ENCODE measurements at regions not wholly inside any gene's neighbourhood (a gene's known extent, or its start where the extent isn't known, plus 50 kb on each side); places are given as distances from the start of the nearest gene placed in this dataset.

DNA sequence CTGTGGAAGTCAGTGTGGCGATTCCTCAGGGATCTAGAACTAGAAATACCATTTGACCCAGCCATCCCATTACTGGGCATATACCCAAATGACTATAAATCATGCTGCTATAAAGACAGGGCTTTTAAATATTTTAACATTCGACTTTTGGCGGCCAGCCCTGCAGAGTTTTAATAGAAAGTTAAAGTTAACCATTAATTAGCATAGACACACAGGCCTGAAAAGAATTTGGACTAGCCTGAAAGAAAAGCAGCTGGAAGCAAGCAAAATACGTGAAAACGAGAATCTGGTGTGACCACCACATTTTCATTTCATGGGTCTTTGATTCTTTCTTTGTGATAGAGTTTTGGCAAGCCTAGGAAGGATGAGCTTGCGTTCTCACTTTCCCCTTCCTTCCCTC, 184.0 kb downstream of the SCG2 start:
- in situ Hi-C loops (cut with HindIII; ENCODE audit: low pct_ligation_motif_present, low pct_unique_long_range_greater_than_20kb, low sequenced_read_pairs): no loop called here
- no peak for DNase-seq

DNA sequence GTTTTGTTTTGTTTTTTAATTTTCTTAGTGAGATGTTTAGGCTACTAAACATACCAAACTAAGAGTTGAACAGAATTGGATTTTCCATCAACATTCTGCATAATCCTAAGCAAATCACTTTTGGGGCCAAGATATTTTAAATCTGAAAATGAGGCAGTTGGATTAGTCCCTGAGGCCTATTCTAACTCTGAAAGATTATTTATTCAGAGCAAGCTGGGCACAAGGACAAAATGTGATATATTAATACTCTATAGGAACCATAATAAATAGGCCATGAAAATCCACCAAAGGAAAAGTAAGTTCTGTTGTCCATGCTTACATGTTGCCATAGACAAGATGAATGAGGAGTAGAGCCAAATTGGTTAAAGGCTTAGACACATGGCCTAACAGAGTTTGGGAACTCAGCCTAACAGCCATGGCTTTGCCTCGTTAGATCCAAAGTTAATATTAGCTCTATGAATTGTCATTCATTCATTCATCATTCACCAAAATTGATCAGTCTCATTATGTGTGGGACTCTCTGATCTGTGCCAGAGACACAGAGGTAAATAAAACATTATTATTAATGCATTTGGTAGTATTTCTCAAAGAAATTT, 183.5 kb downstream of the SCG2 start:
- in situ Hi-C loops (cut with HindIII; ENCODE audit: low pct_ligation_motif_present, low pct_unique_long_range_greater_than_20kb, low sequenced_read_pairs): no loop called here
- DNase-seq: no peak

DNA sequence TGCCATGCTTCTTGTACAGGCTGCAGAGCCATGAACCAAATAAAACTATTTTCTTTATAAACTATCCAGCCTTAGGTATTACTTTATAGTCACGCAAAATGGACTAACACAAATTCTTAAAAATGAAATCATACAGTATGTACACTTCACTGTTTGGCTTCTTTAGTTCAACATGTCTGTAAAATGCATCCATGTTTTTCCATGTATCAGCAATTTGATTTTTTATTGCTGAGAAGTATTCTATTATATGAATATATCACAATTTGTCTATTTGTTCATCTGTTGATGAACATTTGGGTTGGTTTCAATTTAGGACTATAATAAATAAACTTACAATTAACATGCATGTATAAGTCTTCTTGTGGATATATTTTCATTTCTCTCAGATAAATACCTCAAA, 182.1 kb downstream of the SCG2 start:
- no peak for DNase-seq
- in situ Hi-C loops (cut with HindIII; ENCODE audit: low pct_ligation_motif_present, low pct_unique_long_range_greater_than_20kb, low sequenced_read_pairs): no loop called here

DNA sequence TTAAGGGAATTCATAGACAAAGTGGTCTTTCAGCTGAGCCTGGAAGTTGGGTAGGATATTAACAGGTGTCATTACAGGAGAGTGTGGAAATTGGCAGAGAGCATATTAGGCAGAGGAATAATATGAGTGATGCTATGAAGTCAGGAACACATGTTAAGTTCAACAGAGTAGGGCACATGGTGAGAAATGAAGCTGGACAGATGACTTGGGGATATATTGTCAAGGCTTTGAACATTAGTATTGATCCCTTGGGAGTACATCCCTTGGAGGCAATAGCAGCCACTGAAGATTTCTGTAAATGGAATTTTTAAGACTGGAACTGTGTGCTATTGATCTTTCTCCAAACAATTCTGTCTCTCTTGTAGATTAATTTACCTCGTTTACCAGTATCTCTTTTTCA, 170.7 kb downstream of the SCG2 start:
- DNase-seq: no peak
- in situ Hi-C loops (cut with HindIII; ENCODE audit: low pct_ligation_motif_present, low pct_unique_long_range_greater_than_20kb, low sequenced_read_pairs): no loop called here

DNA sequence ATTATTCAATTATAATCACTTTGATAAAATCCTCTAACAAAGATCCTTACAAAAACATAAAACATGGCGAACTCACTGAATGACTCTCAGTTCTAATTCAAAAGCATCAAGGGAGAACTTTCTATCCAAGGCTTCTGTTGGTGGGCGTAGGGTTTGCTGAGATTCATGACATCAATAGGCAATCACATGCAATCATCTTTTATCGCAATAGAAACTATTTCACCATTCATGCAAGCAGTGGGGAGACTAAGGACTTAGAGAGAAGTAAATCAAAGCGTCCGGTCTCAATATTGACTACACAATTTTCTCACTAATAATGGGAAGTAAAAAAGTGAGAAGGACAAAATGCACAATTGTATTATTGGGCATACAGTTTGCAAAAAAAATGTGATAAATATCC, 168.7 kb downstream of the SCG2 start:
- DNase-seq: no peak
- in situ Hi-C loops (cut with HindIII; ENCODE audit: low pct_ligation_motif_present, low pct_unique_long_range_greater_than_20kb, low sequenced_read_pairs): no loop called here

DNA sequence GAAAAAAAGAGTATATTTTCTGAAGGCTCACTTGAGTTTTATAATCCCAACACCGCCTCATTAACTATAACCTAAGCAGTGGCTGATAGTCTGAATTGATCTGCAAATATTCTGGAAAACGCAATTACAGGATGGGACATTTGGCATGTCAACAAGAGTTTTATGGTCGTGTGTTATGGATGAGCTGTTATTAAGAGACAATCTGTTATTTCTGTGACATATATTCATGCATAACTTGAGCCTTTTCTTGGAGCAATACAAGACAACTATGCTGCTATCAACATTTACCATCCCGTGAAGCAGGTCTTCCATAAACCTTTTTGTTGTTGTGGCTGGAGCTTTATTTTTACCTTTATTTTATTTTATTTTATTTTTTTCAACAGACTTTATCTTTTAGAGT, 164.4 kb downstream of the SCG2 start:
- in situ Hi-C loops (cut with HindIII; ENCODE audit: low pct_ligation_motif_present, low pct_unique_long_range_greater_than_20kb, low sequenced_read_pairs): no loop called here
- no peak for DNase-seq

DNA sequence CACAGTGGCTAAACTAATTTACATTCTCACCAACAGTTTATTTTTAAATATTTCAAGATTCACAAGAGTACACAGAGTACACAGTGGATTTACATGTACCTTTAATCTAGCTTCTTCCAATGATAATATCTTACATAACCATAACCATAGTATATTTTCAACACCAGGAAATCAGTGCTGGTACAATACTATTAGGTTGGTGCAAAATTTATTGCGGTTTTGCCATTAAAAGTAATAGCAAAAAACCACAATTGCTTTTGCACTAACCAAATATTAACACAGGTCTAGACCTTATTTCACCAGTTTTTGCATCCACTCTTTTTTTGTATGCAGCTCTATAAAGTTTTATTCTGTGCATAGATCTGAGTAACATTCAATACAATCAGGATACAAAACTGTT, 163.0 kb downstream of the SCG2 start:
- no peak for DNase-seq
- in situ Hi-C loops (cut with HindIII; ENCODE audit: low pct_ligation_motif_present, low pct_unique_long_range_greater_than_20kb, low sequenced_read_pairs): no loop called here

DNA sequence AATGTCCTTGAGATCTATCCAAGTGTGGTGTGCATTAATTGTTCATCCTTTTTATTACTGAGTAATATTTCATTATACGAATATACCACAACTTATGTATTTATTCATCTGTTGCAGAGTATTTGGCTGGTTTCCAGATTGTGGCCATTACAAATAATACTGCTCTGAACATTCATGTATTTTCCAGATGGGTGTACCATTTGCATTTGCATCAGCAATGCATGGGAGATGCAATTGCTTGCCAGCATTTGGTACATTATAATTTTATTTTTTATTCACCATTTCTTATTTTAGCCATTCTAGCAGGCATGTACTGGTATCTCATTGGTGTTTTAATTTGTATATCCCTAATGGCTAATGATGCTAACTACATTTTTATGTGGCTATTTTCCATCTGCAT, 162.4 kb downstream of the SCG2 start:
- in situ Hi-C loops (cut with HindIII; ENCODE audit: low pct_ligation_motif_present, low pct_unique_long_range_greater_than_20kb, low sequenced_read_pairs): no loop called here
- DNase-seq: no peak

DNA sequence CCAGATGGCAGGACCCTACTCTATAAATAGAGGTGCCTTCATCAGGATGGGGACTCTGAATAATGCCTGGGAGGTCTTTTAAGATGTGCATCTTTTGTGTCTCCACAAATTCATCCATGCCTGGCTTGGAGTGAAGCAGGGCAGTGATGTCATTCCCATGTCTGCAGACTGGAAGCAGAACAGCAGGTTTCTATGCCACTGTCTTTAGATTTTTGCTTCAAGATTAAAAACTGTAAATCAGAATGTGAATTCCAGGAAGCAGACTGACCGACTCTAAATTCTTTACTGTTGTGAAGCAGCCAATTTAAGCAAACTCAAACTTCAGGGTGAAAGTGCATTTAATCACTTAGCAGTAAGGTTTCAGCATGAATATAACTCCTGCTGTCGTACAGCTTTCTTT, 159.3 kb downstream of the SCG2 start:
- in situ Hi-C loops (cut with HindIII; ENCODE audit: low pct_ligation_motif_present, low pct_unique_long_range_greater_than_20kb, low sequenced_read_pairs): no loop called here
- no peak for DNase-seq

DNA sequence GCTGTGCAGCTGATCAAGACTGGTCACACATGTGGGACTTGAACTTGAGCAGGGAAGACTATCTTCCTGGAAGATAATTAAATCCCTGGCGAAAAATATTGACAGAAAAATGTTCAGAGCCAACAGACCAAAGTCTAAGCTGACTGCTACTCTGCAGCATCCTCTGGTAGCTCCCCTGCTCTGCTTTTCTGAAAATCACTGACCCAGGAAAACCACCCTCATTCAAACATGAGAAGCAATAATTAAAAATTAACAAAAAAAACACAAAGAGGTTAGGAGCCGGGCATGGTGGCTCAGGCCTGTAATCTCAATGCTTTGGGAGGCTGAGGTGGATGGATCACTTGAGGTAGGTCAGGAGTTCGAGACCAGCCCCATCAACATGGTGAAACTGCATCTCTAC, 151.9 kb downstream of the SCG2 start:
- in situ Hi-C loops (cut with HindIII; ENCODE audit: low pct_ligation_motif_present, low pct_unique_long_range_greater_than_20kb, low sequenced_read_pairs): no loop called here
- DNase-seq: no peak

DNA sequence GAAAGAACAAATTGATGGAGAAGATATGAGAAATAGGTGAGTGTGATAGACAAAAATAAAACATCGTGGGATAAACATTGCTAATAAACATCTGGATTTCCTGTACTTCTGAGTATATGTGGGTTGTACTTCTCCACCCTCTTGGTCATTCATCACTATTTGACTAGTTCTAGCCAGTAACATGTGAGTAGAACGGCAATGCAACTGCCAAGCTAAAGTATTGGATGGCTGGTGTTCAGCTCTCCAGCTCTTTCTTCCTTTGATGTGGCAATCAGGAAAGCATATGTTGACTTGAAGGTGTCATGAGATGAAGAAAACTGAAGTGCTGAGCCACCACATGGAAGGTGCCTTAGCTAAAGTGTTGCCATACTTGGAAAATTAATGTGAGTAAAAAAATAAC, 144.9 kb downstream of the SCG2 start:
- no peak for DNase-seq
- in situ Hi-C loops (cut with HindIII; ENCODE audit: low pct_ligation_motif_present, low pct_unique_long_range_greater_than_20kb, low sequenced_read_pairs): no loop called here

DNA sequence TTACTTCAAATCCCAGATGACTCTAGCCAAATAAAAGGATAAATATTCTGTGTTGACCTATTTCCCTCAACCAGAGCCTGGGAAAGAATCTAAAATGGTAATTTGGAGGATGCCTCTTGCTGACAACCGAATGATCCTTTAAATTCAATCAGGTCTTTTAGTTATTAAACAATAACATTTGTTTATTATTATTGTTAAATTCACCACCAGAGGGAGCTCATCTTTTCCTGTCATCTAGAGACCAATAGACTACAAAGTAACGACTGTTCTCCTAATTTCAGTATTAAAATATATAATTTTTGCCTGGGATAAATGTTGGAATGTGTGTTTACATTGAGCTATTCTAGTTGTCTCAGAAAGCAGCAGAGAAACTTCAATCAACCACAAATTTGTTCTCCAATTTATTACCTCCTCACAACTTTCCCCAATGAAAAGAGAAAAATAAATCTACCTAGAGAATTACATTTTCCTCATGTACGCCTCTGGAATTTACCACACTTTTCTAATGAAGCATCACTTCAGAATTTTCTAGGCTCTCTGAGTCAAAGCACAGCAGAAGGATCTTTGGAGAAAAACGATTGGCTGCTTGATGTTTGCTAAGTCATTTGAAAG, 142.7 kb downstream of the SCG2 start:
- DNase-seq: peak; percentile 49
- in situ Hi-C loops (cut with HindIII; ENCODE audit: low pct_ligation_motif_present, low pct_unique_long_range_greater_than_20kb, low sequenced_read_pairs): no loop called here

DNA sequence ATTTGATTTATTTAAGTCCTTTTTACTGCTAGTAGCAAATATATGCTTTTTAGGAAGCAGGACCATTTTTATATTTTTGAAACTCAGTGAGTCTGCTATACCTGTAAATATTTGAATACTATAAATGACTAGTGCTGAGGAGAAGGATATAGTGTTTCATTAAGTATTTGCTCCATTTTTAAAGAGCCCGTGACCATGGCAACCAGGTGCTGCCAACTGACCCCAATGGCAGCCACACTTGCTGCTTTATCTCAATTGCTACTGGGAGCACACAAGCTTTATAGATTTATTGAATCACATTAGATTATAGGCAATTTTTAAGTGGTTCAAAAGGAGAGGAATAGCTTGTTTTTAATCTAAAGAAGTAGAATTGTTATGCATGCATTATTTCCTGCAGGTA, 142.0 kb downstream of the SCG2 start:
- DNase-seq: no peak

DNA sequence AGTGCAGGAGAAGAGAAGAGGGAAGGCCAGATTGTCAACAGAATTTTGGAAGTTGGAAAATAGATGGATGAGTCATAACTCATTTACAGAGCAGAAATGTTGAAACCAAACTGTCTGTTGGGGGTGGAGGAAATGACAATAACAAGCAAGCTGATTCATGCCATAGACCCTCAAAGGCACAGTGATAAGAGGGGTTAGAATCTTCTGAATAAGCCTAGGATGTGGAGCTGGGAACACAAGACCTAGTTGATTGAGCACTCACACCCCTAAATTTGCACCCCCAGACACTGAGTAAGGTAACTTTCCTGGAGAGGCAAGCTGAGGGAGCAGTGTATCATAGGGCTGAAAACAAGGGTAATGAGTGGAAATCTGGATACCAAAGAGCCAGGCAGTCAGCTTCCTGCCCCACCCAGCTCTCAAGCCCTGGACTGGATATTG, 141.4 kb downstream of the SCG2 start:
- in situ Hi-C loops (cut with HindIII; ENCODE audit: low pct_ligation_motif_present, low pct_unique_long_range_greater_than_20kb, low sequenced_read_pairs): no loop called here
- no peak for DNase-seq

More for the DNA sequence above, 142.0 kb downstream of the SCG2 start:
- in situ Hi-C loops (cut with HindIII; ENCODE audit: low pct_ligation_motif_present, low pct_unique_long_range_greater_than_20kb, low sequenced_read_pairs): no loop called here

DNA sequence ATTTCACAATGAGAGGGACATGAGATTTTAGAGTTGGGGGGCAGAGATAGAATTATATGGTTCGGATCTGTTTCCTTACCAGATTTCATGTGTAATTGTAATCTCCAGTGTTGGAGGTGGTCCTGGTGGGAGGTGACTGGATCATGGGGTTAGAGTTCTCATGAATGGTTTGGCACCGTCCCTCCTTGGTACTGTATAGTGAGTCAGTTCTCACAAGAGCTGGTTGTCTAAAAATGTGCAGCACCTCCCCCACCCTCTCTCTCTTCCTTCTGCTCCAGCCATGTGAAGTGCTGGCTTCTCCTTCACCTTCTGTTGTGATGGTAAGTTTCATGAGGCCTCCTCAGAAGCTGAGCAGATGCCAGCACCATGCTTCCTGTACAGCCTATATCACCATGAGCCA, 138.1 kb downstream of the SCG2 start:
- no peak for DNase-seq
- in situ Hi-C loops (cut with HindIII; ENCODE audit: low pct_ligation_motif_present, low pct_unique_long_range_greater_than_20kb, low sequenced_read_pairs): no loop called here

DNA sequence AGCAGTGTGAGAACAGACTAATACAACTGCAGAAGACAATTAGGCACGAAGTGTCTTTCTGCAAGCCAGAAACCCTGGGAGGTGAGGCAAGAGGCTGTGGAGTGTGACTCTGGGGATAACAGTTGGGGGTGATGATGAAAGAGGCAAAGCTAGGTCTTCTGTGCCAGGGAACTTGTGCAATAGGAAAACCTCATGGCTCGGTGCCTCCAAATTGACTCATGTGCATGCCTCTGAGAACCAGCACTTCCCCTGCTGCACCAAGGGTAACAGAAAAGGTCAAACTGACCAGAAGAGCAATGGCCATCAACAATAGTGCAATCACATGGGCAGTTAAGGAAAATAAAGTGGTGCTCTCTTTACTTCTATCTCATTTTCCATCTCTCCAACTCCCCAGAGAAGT, 136.4 kb downstream of the SCG2 start:
- in situ Hi-C loops (cut with HindIII; ENCODE audit: low pct_ligation_motif_present, low pct_unique_long_range_greater_than_20kb, low sequenced_read_pairs): no loop called here
- peak; percentile 97 for DNase-seq

DNA sequence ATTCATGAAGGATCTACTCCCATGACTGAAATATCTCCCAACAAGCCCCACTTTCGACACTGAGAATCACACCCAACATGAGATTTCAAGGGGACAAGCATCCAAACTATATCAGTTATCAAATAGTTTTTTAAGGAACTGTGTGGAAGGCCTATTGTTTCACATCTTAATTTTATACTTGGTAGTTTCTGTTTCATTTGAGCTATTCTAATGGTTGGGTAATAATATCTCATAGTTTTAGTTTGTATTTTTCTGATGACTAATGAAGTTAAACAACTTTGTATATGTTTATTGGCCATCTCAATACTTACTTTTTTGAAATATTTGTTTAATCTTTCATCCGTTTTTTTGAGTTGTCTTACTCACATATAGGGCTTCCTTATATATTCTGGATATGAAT, 135.0 kb downstream of the SCG2 start:
- DNase-seq: no peak
- in situ Hi-C loops (cut with HindIII; ENCODE audit: low pct_ligation_motif_present, low pct_unique_long_range_greater_than_20kb, low sequenced_read_pairs): no loop called here

DNA sequence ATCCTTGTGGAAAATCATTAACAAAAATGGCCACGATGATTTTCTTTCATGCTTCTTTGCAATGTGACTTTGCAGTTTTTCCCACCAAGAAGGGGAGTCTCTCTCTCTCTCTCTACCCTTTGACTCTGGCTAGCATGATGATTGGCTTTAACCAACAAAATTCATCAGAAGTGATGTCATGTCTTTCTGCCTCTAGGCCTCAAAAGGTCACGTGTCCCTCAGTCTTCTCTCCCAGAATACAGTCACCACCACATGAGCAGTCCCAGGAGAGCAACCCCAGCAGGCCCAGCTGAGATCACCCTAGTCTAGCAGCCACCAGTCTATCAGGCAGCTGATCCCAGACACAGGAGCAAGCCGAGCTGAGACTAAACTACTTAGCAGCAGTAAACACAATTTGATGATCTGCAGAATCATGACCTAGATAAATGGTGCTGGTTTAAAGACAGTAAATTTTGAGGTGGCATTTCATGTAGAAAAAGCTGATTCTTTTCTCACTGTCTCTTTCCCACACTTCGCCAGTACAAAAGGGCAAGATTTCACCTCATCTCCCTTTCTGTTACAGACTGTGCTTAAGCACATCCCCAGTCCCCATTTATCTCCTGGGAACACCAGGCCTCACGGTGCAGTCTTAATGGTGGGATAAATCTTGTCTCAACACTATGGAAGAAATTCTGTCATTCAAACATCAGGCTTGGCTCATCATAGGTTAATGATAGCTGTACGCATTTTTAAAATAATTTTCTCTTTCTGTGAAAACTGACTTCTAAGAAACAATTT, 132.7 kb downstream of the SCG2 start:
- peak; percentile 42 for DNase-seq
- in situ Hi-C loops (cut with HindIII; ENCODE audit: low pct_ligation_motif_present, low pct_unique_long_range_greater_than_20kb, low sequenced_read_pairs): no loop called here

DNA sequence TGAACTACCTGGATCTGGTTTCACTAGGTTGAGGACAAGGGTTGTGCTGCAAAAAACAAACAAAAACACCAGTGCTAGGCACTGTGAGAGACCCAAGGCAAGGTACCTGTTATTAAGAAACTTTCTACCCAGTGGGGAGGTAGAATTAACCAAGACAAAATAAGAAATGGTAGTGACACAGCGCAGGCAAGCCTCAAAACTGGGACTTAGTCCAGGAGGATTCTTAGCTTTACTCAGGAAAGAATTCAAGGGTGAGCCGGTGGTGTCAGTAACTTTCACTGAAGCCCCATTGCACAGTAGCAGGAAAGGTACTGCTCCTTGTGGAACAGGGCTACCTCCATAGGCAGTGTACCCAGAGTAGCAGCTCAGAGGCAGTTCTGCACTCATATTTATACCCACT, 131.6 kb downstream of the SCG2 start:
- DNase-seq: no peak
- in situ Hi-C loops (cut with HindIII; ENCODE audit: low pct_ligation_motif_present, low pct_unique_long_range_greater_than_20kb, low sequenced_read_pairs): no loop called here

DNA sequence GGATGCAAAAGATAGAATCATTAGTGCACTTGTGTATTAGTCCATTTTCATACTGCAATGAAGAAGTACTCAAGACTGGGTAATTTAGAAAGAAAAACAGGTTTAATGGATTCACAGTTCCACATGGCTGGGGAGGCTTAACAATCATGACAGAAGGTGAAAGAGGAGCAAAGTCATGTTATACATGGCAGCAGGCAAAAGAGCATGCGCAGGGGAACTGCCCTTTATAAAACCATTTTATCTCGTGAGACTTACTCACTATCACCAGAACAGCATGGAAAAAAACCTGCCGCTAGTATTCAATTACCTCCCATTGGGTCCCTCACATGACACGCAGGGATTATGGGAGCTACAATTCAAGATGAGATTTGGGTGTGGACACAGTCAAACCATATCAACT, 129.4 kb downstream of the SCG2 start:
- DNase-seq: no peak
- in situ Hi-C loops (cut with HindIII; ENCODE audit: low pct_ligation_motif_present, low pct_unique_long_range_greater_than_20kb, low sequenced_read_pairs): no loop called here

Measured in ACHN (cell line).